ENCODE measurements at regions not wholly inside any gene's neighbourhood (a gene's known extent, or its start where the extent isn't known, plus 50 kb on each side); places are given as distances from the start of the nearest gene placed in this dataset.

DNA sequence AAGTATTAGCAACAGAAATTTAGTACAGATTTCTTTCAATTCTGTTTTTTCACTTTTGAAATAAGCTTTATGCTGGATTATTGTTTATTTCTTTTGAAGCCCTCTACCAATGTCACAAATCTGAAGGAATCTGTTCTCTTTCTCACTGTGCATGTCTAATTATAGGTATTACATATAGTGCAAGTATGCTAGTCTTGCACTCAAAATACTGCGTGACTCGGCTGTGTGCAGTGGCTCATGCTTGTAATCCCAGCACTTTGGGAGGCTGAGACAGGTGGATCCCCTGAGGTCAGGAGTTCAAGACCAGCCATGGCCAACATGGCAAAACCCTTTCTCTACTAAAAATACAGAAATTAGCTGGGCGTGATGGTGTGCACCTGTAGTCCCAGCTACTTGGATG lies 95.8 kb upstream of the PLAAT1 start:
- TF ChIP-seq SRF (IDR thresholded peaks at IDR 0.05; ENCODE audit: low read depth, low read length) (no peak), EP300 (IDR thresholded peaks at IDR 0.05; ENCODE audit: borderline replicate concordance in 1 of 2, low read depth in 2 of 2, low read length in 2 of 2) (no peak), EGR1 (IDR thresholded peaks at IDR 0.05; ENCODE audit: borderline replicate concordance, low read depth, low read length) (no peak), SUZ12 (IDR thresholded peaks at IDR 0.05; ENCODE audit: low read length) (no peak), GABPA (IDR thresholded peaks at IDR 0.05; ENCODE audit: borderline replicate concordance, insufficient read depth, low read length) (no peak), CREB1 (IDR thresholded peaks at IDR 0.05) (no peak), EZH2 (IDR thresholded peaks at IDR 0.05; ENCODE audit: low read depth, low read length, severe bottlenecking) (no peak), POLR2A (IDR thresholded peaks at IDR 0.05; ENCODE audit: control extremely low read depth in 1 of 2, low read depth in 2 of 2, low read length in 2 of 2) (no peak), POLR2AphosphoS5 (IDR thresholded peaks at IDR 0.05; ENCODE audit: low read depth, low read length) (no peak)
- TF ChIP-seq, protein P1, sequence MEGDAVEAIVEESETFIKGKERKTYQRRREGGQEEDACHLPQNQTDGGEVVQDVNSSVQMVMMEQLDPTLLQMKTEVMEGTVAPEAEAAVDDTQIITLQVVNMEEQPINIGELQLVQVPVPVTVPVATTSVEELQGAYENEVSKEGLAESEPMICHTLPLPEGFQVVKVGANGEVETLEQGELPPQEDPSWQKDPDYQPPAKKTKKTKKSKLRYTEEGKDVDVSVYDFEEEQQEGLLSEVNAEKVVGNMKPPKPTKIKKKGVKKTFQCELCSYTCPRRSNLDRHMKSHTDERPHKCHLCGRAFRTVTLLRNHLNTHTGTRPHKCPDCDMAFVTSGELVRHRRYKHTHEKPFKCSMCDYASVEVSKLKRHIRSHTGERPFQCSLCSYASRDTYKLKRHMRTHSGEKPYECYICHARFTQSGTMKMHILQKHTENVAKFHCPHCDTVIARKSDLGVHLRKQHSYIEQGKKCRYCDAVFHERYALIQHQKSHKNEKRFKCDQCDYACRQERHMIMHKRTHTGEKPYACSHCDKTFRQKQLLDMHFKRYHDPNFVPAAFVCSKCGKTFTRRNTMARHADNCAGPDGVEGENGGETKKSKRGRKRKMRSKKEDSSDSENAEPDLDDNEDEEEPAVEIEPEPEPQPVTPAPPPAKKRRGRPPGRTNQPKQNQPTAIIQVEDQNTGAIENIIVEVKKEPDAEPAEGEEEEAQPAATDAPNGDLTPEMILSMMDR (IDR thresholded peaks at IDR 0.05; ENCODE audit: control extremely low read depth in 1 of 3, insufficient read depth in 1 of 3, low read depth in 1 of 3, low read length in 3 of 3), result no peak
